Activated T-helper 1 cell treated with anti-CD3 and anti-CD28 coated beads, Interleukin-12 subunit alpha, Interleukin-12 subunit beta, Interleukin-2, Interleukin-4 antibody, amounts not matched to agents 30 ng/mL and 10 ng/mL and 1 ng/mL, durations not matched to agents 14 hours and 24 hours and 36 hours (primary cell): ENCODE measurements at regions not wholly inside any gene's neighbourhood (a gene's known extent, or its start where the extent isn't known, plus 50 kb on each side); places are given as distances from the start of the nearest gene placed in this dataset.

ENCODE experiments used
- DNase-seq: peaks from one replicate; pipeline ENCODE4 v3.0.0; 2021; ENCODE audit warnings: low spot score
- H3K27ac Mint-ChIP-seq: one replicate; pipeline ENCODE4 v1.8.0; 2021; ENCODE audit warnings: mild to moderate bottlenecking, mixed read lengths
- H3K27me3 Mint-ChIP-seq: one replicate; pipeline ENCODE4 v1.8.0; 2022; ENCODE audit warnings: mild to moderate bottlenecking, moderate library complexity, mixed read lengths; ENCODE audit not compliant: insufficient read depth
- H3K36me3 Mint-ChIP-seq: one replicate; pipeline ENCODE4 v1.8.0; 2021; ENCODE audit warnings: low read depth, mixed read lengths
- H3K4me1 Mint-ChIP-seq: one replicate; pipeline ENCODE4 v1.8.0; 2021; ENCODE audit warnings: low read depth, mixed read lengths
- H3K4me3 Mint-ChIP-seq: one replicate; pipeline ENCODE4 v1.8.0; 2021; ENCODE audit warnings: mild to moderate bottlenecking, moderate library complexity, mixed read lengths
- H3K9me3 Mint-ChIP-seq: one replicate; pipeline ENCODE4 v1.8.0; 2021; ENCODE audit warnings: mixed read lengths
- intact Hi-C: fragments of 100-400 bp; cut with micrococcal nuclease; formaldehyde crosslinking; loops from one replicate; pipeline ENCODE4 v1.15.1; 2024

GRCh38 chr17:13973960-13974651 lies 95.2 kb upstream of the COX10 start:
- Mint-ChIP-seq H3K4me1 (peaks cover 24% of the 10 kb centered on the region), H3K27ac (no peak overlapping the region), H3K4me3 (no peak overlapping the region), H3K9me3 (peaks cover 3% of the 10 kb centered on the region), H3K36me3 (peaks cover 21% of the 10 kb centered on the region), H3K27me3 (no peaks in the 10 kb centered on the region)
- intact Hi-C loops: no loop called here
- DNase-seq: no peak

- H3K27me3 Mint-ChIP-seq: no peaks in the 10 kb centered on the region
- H3K9me3 Mint-ChIP-seq: peaks cover 3% of the 10 kb centered on the region
- H3K4me3 Mint-ChIP-seq: no peak overlapping the region
- intact Hi-C loops: no loop called here
- H3K27ac Mint-ChIP-seq: no peak overlapping the region
- DNase-seq: no peak
- H3K4me1 Mint-ChIP-seq: peaks cover 10% of the 10 kb centered on the region
- peaks cover 28% of the 10 kb centered on the region for H3K36me3 Mint-ChIP-seq
Measured at GRCh38 chr17:13977837-13978236, 91.5 kb upstream of the COX10 start.

GRCh38 chr17:13978478-13978877 lies 90.8 kb upstream of the COX10 start:
- intact Hi-C loops: no loop called here
- peaks cover 29% of the 10 kb centered on the region for H3K36me3 Mint-ChIP-seq

GRCh38 chr17:13981881-13982280 lies 87.4 kb upstream of the COX10 start:
- H3K27ac Mint-ChIP-seq: no peak overlapping the region
- H3K4me3 Mint-ChIP-seq: no peak overlapping the region
- DNase-seq: no peak
- intact Hi-C loops: no loop called here
- H3K27me3 Mint-ChIP-seq: no peaks in the 10 kb centered on the region
- H3K36me3 Mint-ChIP-seq: peaks cover 23% of the 10 kb centered on the region
- H3K9me3 Mint-ChIP-seq: peaks cover under 1% of the 10 kb centered on the region
- peaks cover 11% of the 10 kb centered on the region for H3K4me1 Mint-ChIP-seq

More at GRCh38 chr17:13978478-13978877, 90.8 kb upstream of the COX10 start:
- Mint-ChIP-seq H3K27ac (no peak overlapping the region), H3K4me3 (no peak overlapping the region), H3K9me3 (peaks cover 3% of the 10 kb centered on the region), H3K27me3 (no peaks in the 10 kb centered on the region), H3K4me1 (peaks cover 6% of the 10 kb centered on the region)
- DNase-seq: no peak

- H3K9me3 Mint-ChIP-seq: no peaks in the 10 kb centered on the region
- no peak overlapping the region for H3K4me3 Mint-ChIP-seq
- H3K27me3 Mint-ChIP-seq: no peaks in the 10 kb centered on the region
- intact Hi-C loops: no loop called here
- DNase-seq: no peak
- H3K36me3 Mint-ChIP-seq: peaks cover 17% of the 10 kb centered on the region
- H3K27ac Mint-ChIP-seq: no peak overlapping the region
- peaks cover 8% of the 10 kb centered on the region for H3K4me1 Mint-ChIP-seq
Measured at GRCh38 chr17:13984956-13985355, 84.3 kb upstream of the COX10 start.

GRCh38 chr17:13986855-13987254 lies 82.4 kb upstream of the COX10 start:
- no peaks in the 10 kb centered on the region for H3K9me3 Mint-ChIP-seq
- DNase-seq: no peak
- intact Hi-C loops: no loop called here
- H3K4me1 Mint-ChIP-seq: peaks cover 8% of the 10 kb centered on the region
- H3K27ac Mint-ChIP-seq: no peak overlapping the region
- no peak overlapping the region for H3K4me3 Mint-ChIP-seq
- no peaks in the 10 kb centered on the region for H3K27me3 Mint-ChIP-seq
- peaks cover 12% of the 10 kb centered on the region for H3K36me3 Mint-ChIP-seq

GRCh38 chr17:13989138-13989537 lies 80.2 kb upstream of the COX10 start:
- Mint-ChIP-seq H3K4me1 (peaks cover 13% of the 10 kb centered on the region), H3K4me3 (no peak overlapping the region), H3K9me3 (no peaks in the 10 kb centered on the region), H3K27me3 (no peaks in the 10 kb centered on the region), H3K36me3 (peaks cover 9% of the 10 kb centered on the region), H3K27ac (no peak overlapping the region)
- no peak for DNase-seq
- intact Hi-C loops: no loop called here

GRCh38 chr17:13993106-13993505 lies 76.2 kb upstream of the COX10 start:
- Mint-ChIP-seq H3K27me3 (no peaks in the 10 kb centered on the region), H3K9me3 (no peaks in the 10 kb centered on the region), H3K36me3 (peaks cover 9% of the 10 kb centered on the region), H3K27ac (no peak overlapping the region), H3K4me3 (no peak overlapping the region), H3K4me1 (peaks cover 11% of the 10 kb centered on the region)
- no peak for DNase-seq
- intact Hi-C loops: no loop called here

GRCh38 chr17:13994050-13994449 lies 75.3 kb upstream of the COX10 start:
- Mint-ChIP-seq H3K4me3 (no peak overlapping the region), H3K4me1 (peaks cover 11% of the 10 kb centered on the region), H3K9me3 (no peaks in the 10 kb centered on the region), H3K27me3 (no peaks in the 10 kb centered on the region), H3K36me3 (peaks cover 9% of the 10 kb centered on the region), H3K27ac (no peak overlapping the region)
- DNase-seq: no peak
- intact Hi-C loops: no loop called here

GRCh38 chr17:13995856-13996271 lies 73.4 kb upstream of the COX10 start:
- DNase-seq: no peak
- Mint-ChIP-seq H3K4me3 (no peak overlapping the region), H3K9me3 (peaks cover 6% of the 10 kb centered on the region), H3K36me3 (peaks cover 11% of the 10 kb centered on the region), H3K27ac (no peak overlapping the region), H3K4me1 (peaks cover 11% of the 10 kb centered on the region), H3K27me3 (no peaks in the 10 kb centered on the region)
- intact Hi-C loops: no loop called here

- H3K36me3 Mint-ChIP-seq: peaks cover 14% of the 10 kb centered on the region
- no peak for DNase-seq
- H3K27ac Mint-ChIP-seq: no peak overlapping the region
- H3K4me1 Mint-ChIP-seq: peaks cover 11% of the 10 kb centered on the region
- peaks cover 10% of the 10 kb centered on the region for H3K9me3 Mint-ChIP-seq
- H3K27me3 Mint-ChIP-seq: no peaks in the 10 kb centered on the region
- intact Hi-C loops: no loop called here
- H3K4me3 Mint-ChIP-seq: no peak overlapping the region
Measured at GRCh38 chr17:13996276-13996675, 73.0 kb upstream of the COX10 start.

- H3K36me3 Mint-ChIP-seq: peaks cover 16% of the 10 kb centered on the region
- H3K4me1 Mint-ChIP-seq: peaks cover 11% of the 10 kb centered on the region
- intact Hi-C loops: no loop called here
- peaks cover 10% of the 10 kb centered on the region for H3K9me3 Mint-ChIP-seq
- DNase-seq: no peak
- H3K27ac Mint-ChIP-seq: no peak overlapping the region
- no peak overlapping the region for H3K4me3 Mint-ChIP-seq
- no peaks in the 10 kb centered on the region for H3K27me3 Mint-ChIP-seq
Measured at GRCh38 chr17:13996748-13997147, 72.6 kb upstream of the COX10 start.

GRCh38 chr17:14004927-14005620 lies 64.2 kb upstream of the COX10 start:
- H3K9me3 Mint-ChIP-seq: peaks cover 8% of the 10 kb centered on the region
- intact Hi-C loops: no loop called here
- H3K27ac Mint-ChIP-seq: no peak overlapping the region
- H3K4me1 Mint-ChIP-seq: peaks cover 5% of the 10 kb centered on the region
- no peak for DNase-seq
- no peak overlapping the region for H3K4me3 Mint-ChIP-seq
- peaks cover 20% of the 10 kb centered on the region for H3K36me3 Mint-ChIP-seq
- H3K27me3 Mint-ChIP-seq: no peaks in the 10 kb centered on the region
